ENCODE measurements at regions not wholly inside any gene's neighbourhood (a gene's known extent, or its start where the extent isn't known, plus 50 kb on each side); places are given as distances from the start of the nearest gene placed in this dataset.

DNA sequence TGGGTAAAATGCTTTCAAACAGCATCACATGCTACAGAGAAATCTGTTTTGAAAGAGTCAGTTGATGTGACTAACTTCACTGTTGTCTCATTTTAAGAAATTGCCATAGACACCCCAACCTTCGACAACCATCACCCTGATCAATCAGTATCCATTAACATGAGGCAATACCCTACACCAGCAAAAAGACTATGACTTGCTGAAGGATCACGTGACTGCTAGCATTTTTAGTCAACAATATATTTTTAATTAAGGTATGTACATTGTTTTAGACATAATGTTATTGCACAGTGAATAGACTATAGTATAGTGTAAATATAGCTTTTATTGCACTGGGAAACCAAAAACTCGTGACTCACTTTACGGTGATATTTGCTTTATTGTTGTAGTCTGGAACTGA lies 200.0 kb upstream of the ARHGAP24 start:
- POLR2A ChIA-PET = no interaction called here
- Mint-ChIP-seq H3K27ac (ENCODE audit: unreplicated experiment) (no peak overlapping the region), H3K36me3 (ENCODE audit: insufficient read depth, unreplicated experiment) (no peaks in the 10 kb centered on the region), H3K4me3 (ENCODE audit: unreplicated experiment) (no peak overlapping the region), H3K27me3 (ENCODE audit: insufficient read depth, unreplicated experiment) (peaks cover 3% of the 10 kb centered on the region), H3K9me3 (ENCODE audit: unreplicated experiment) (no peaks in the 10 kb centered on the region), H3K4me1 (ENCODE audit: low read depth, unreplicated experiment) (no peaks in the 10 kb centered on the region)
- DNase-seq = no peak
- CTCF ChIA-PET = no interaction called here
- Histone ChIP-seq H3K4me1 (no peaks in the 10 kb centered on the region), H3K27me3 (replicated peaks; ENCODE audit: control insufficient read depth, insufficient read depth, low read length) (no peaks in the 10 kb centered on the region), H3K36me3 (ENCODE audit: control insufficient read depth, insufficient read depth, low read length) (no peaks in the 10 kb centered on the region), H3K9me3 (no peaks in the 10 kb centered on the region), H3K4me3 (ENCODE audit: low read depth, low read length) (no peak overlapping the region)
- no TSS peak for BruUV-seq (replicated peaks)
- TF ChIP-seq, protein P1, sequence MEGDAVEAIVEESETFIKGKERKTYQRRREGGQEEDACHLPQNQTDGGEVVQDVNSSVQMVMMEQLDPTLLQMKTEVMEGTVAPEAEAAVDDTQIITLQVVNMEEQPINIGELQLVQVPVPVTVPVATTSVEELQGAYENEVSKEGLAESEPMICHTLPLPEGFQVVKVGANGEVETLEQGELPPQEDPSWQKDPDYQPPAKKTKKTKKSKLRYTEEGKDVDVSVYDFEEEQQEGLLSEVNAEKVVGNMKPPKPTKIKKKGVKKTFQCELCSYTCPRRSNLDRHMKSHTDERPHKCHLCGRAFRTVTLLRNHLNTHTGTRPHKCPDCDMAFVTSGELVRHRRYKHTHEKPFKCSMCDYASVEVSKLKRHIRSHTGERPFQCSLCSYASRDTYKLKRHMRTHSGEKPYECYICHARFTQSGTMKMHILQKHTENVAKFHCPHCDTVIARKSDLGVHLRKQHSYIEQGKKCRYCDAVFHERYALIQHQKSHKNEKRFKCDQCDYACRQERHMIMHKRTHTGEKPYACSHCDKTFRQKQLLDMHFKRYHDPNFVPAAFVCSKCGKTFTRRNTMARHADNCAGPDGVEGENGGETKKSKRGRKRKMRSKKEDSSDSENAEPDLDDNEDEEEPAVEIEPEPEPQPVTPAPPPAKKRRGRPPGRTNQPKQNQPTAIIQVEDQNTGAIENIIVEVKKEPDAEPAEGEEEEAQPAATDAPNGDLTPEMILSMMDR (IDR thresholded peaks at IDR 0.05; ENCODE audit: insufficient read depth in 1 of 2, low read depth in 1 of 2, low read length in 1 of 2, severe bottlenecking in 1 of 2, unreplicated experiment in 1 of 2) = no peak
- intact Hi-C loops (cut with micrococcal nuclease; ENCODE audit: unreplicated experiment) = no loop called here

DNA sequence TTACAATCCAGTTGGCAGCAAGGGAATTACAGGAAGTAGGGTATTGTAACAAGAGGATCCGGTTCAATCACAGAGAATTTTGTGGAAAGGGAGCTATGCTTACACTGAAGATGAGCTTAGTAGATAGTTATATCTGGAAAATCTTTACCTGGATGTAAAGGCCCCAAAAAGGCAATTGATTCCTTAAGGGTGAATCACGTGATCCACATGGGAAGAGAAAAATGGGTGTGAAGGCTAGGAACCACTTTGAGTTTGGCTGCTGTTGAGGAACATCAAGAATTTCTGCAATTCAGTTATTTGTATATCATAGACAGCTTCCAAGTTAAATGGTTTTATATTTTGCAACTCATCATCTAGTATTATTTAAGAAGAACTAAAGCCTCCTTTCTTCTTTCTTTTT lies 194.0 kb upstream of the ARHGAP24 start:
- ChIA-PET CTCF (no interaction called here), POLR2A (no interaction called here)
- DNase-seq = no peak
- Mint-ChIP-seq H3K36me3 (ENCODE audit: insufficient read depth, unreplicated experiment) (no peaks in the 10 kb centered on the region), H3K27me3 (ENCODE audit: insufficient read depth, unreplicated experiment) (no peaks in the 10 kb centered on the region), H3K4me1 (ENCODE audit: low read depth, unreplicated experiment) (no peaks in the 10 kb centered on the region), H3K9me3 (ENCODE audit: unreplicated experiment) (no peaks in the 10 kb centered on the region), H3K4me3 (ENCODE audit: unreplicated experiment) (no peak overlapping the region), H3K27ac (ENCODE audit: unreplicated experiment) (no peak overlapping the region)
- no peaks in the 10 kb centered on the region for H3K27me3 ChIP-seq (replicated peaks; ENCODE audit: control insufficient read depth, insufficient read depth, low read length)
- no peak overlapping the region for H3K4me3 ChIP-seq (ENCODE audit: low read depth, low read length)
- no peaks in the 10 kb centered on the region for H3K9me3 ChIP-seq
- no TSS peak for BruUV-seq (replicated peaks)
- H3K36me3 ChIP-seq (ENCODE audit: control insufficient read depth, insufficient read depth, low read length) = no peaks in the 10 kb centered on the region
- intact Hi-C loops (cut with micrococcal nuclease; ENCODE audit: unreplicated experiment) = no loop called here
- TF ChIP-seq, protein P1 (IDR thresholded peaks at IDR 0.05; ENCODE audit: insufficient read depth in 1 of 2, low read depth in 1 of 2, low read length in 1 of 2, severe bottlenecking in 1 of 2, unreplicated experiment in 1 of 2) = no peak
- H3K4me1 ChIP-seq = no peaks in the 10 kb centered on the region

DNA sequence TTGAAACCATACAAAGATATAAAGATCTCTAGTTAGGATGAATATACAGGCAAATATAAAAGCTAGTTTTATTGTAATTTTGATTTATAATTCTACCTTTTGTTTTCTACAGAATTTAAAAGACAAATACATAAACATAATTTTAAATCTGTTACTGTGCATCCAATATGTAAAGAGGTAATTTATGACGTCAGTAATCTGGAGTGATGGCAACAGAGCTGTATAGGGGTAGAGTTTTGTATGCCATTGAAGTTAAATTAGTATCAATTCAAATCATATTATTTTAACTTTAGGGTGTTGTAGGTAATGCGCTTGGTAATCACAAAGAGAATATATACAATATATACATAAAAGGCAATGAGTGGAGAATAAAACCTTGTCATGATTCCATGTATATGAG lies 183.7 kb upstream of the ARHGAP24 start:
- ChIA-PET POLR2A (no interaction called here), CTCF (no interaction called here)
- DNase-seq = no peak
- no peaks in the 10 kb centered on the region for H3K36me3 ChIP-seq (ENCODE audit: control insufficient read depth, insufficient read depth, low read length)
- no peaks in the 10 kb centered on the region for H3K4me1 ChIP-seq
- Mint-ChIP-seq H3K9me3 (ENCODE audit: unreplicated experiment) (no peaks in the 10 kb centered on the region), H3K36me3 (ENCODE audit: insufficient read depth, unreplicated experiment) (no peaks in the 10 kb centered on the region), H3K4me1 (ENCODE audit: low read depth, unreplicated experiment) (no peaks in the 10 kb centered on the region), H3K4me3 (ENCODE audit: unreplicated experiment) (no peak overlapping the region), H3K27ac (ENCODE audit: unreplicated experiment) (no peak overlapping the region), H3K27me3 (ENCODE audit: insufficient read depth, unreplicated experiment) (peaks cover 2% of the 10 kb centered on the region)
- no TSS peak for BruUV-seq (replicated peaks)
- no peaks in the 10 kb centered on the region for H3K27me3 ChIP-seq (replicated peaks; ENCODE audit: control insufficient read depth, insufficient read depth, low read length)
- no peak overlapping the region for H3K4me3 ChIP-seq (ENCODE audit: low read depth, low read length)
- intact Hi-C loops (cut with micrococcal nuclease; ENCODE audit: unreplicated experiment) = no loop called here
- H3K9me3 ChIP-seq = no peaks in the 10 kb centered on the region
- TF ChIP-seq, protein P1 (IDR thresholded peaks at IDR 0.05; ENCODE audit: insufficient read depth in 1 of 2, low read depth in 1 of 2, low read length in 1 of 2, severe bottlenecking in 1 of 2, unreplicated experiment in 1 of 2) = no peak

Data from Caco-2 (cell line).